ENCODE measurements at regions not wholly inside any gene's neighbourhood (a gene's known extent, or its start where the extent isn't known, plus 50 kb on each side); places are given as distances from the start of the nearest gene placed in this dataset.

- no peaks in the 10 kb centered on the region for H3K9me3 ChIP-seq
- no peaks in the 10 kb centered on the region for H3K36me3 ChIP-seq
- intact Hi-C loops (cut with DNase I), result no loop called here
- H3K27ac ChIP-seq, result no peak overlapping the region
- H3K27me3 ChIP-seq, result no peaks in the 10 kb centered on the region
- no peaks in the 10 kb centered on the region for H3K4me1 ChIP-seq
- DNase-seq (ENCODE audit: low spot score in 2 of 2), result no peak
- TF ChIP-seq CTCF (IDR thresholded peaks at IDR 0.05), result no peak
- H3K4me3 ChIP-seq, result no peak overlapping the region
Observed at GRCh38 chr19:28514166-28514565, 698.8 kb downstream of the UQCRFS1 start.

GRCh38 chr19:28511655-28512054 lies 701.3 kb downstream of the UQCRFS1 start:
- Histone ChIP-seq H3K9me3 (no peaks in the 10 kb centered on the region), H3K27ac (no peak overlapping the region), H3K36me3 (no peaks in the 10 kb centered on the region), H3K4me1 (no peaks in the 10 kb centered on the region), H3K27me3 (no peaks in the 10 kb centered on the region), H3K4me3 (no peak overlapping the region)
- TF ChIP-seq CTCF (IDR thresholded peaks at IDR 0.05), result no peak
- DNase-seq (ENCODE audit: low spot score in 2 of 2), result no peak
- intact Hi-C loops (cut with DNase I), result no loop called here

GRCh38 chr19:28509079-28509895 lies 703.7 kb downstream of the UQCRFS1 start:
- intact Hi-C loops (cut with DNase I), result no loop called here
- no peak for DNase-seq (ENCODE audit: low spot score in 2 of 2)

GRCh38 chr19:28508666-28509065 lies 704.3 kb downstream of the UQCRFS1 start:
- no peak for TF ChIP-seq CTCF (IDR thresholded peaks at IDR 0.05)
- intact Hi-C loops (cut with DNase I), result no loop called here
- no peak for DNase-seq (ENCODE audit: low spot score in 2 of 2)

More at GRCh38 chr19:28509079-28509895, 703.7 kb downstream of the UQCRFS1 start:
- Histone ChIP-seq H3K27ac (no peak overlapping the region), H3K9me3 (no peaks in the 10 kb centered on the region), H3K4me1 (no peaks in the 10 kb centered on the region), H3K4me3 (no peak overlapping the region), H3K36me3 (no peaks in the 10 kb centered on the region), H3K27me3 (no peaks in the 10 kb centered on the region)
- no peak for TF ChIP-seq CTCF (IDR thresholded peaks at IDR 0.05)

GRCh38 chr19:28505933-28506332 lies 707.0 kb downstream of the UQCRFS1 start:
- no peak overlapping the region for H3K4me3 ChIP-seq
- H3K9me3 ChIP-seq, result no peaks in the 10 kb centered on the region
- H3K4me1 ChIP-seq, result no peaks in the 10 kb centered on the region
- no peak overlapping the region for H3K27ac ChIP-seq
- no peak for DNase-seq (ENCODE audit: low spot score in 2 of 2)
- intact Hi-C loops (cut with DNase I), result no loop called here
- TF ChIP-seq CTCF (IDR thresholded peaks at IDR 0.05), result no peak
- H3K27me3 ChIP-seq, result no peaks in the 10 kb centered on the region
- H3K36me3 ChIP-seq, result no peaks in the 10 kb centered on the region

More at GRCh38 chr19:28508666-28509065, 704.3 kb downstream of the UQCRFS1 start:
- H3K27ac ChIP-seq, result no peak overlapping the region
- no peaks in the 10 kb centered on the region for H3K9me3 ChIP-seq
- no peaks in the 10 kb centered on the region for H3K4me1 ChIP-seq
- H3K27me3 ChIP-seq, result no peaks in the 10 kb centered on the region
- H3K36me3 ChIP-seq, result no peaks in the 10 kb centered on the region
- H3K4me3 ChIP-seq, result no peak overlapping the region
